K562 (cell line): ENCODE measurements at regions not wholly inside any gene's neighbourhood (a gene's known extent, or its start where the extent isn't known, plus 50 kb on each side); places are given as distances from the start of the nearest gene placed in this dataset.

Experiments
- ATAC-seq: fragments of 200-7000 bp; cut with Tn5 transposase; 3 replicates; pipeline ENCODE4 v1.9.1; 2020; ENCODE audit warnings: moderate library complexity
- BruUV-seq: library from RNA; stranded (reverse); fragments of 400-500 nt; replicated peaks from 2 replicates; lab custom pipeline; 2021; lab: Mats Ljungman, UMichigan
- CTCF ChIA-PET: fragments of 300-600 bp; formaldehyde crosslinking; extraction: SDS; loops from one replicate; lab custom pipeline; 2021; ENCODE audit warnings: low intra/inter-chr PET ratio; lab: Yijun Ruan, JAX
- POLR2A ChIA-PET: fragments of 300-600, 350-650 bp; sonication (Branson Sonifier 250); formaldehyde crosslinking; extraction: SDS; loops from one replicate; lab custom pipeline; 2021; ENCODE audit warnings: antibody characterized with exemption, inconsistent platforms; lab: Yijun Ruan, JAX
- DNase-seq, 4 experiments: peaks; one replicate each; pipeline versions ENCODE4 v3.0.0 to v3.0.0-alpha.2; 2011 to 2018; ENCODE audit warnings: low spot score in 3 of 4, mixed read lengths in 3 of 4; ENCODE audit errors: extremely low read depth in 1 of 4
- FAIRE-seq: peaks from 2 replicates; lab custom pipeline; 2011; peaks lifted over from hg19 to GRCh38; lab: Jason Lieb, UNC
- H2AFZ ChIP-seq: 2 replicates; pipeline ENCODE4 v1.6.0; 2011; ENCODE audit warnings: low read depth, low read length, control low read depth, inconsistent platforms
- H3K27ac ChIP-seq: fragments of 200-600 bp; 3 replicates; pipeline ENCODE4 v1.8.0; 2011; ENCODE audit warnings: low read depth, mild to moderate bottlenecking, control low read depth, inconsistent platforms, low read length, moderate library complexity, mixed read lengths; ENCODE audit errors: extremely low read depth
- H3K27me3 ChIP-seq, 2 experiments: fragments of 300-600 bp in 1 of 2; 2 replicates in 1 of 2; 3 replicates in 1 of 2; pipeline versions ENCODE4 v1.6.0 to v1.8.0; 2011; ENCODE audit warnings: inconsistent platforms in 2 of 2, low read length in 2 of 2, mild to moderate bottlenecking in 1 of 2, mixed read lengths in 1 of 2, moderate library complexity in 1 of 2; ENCODE audit not compliant: control insufficient read depth in 2 of 2, insufficient read depth in 2 of 2
- H3K36me3 ChIP-seq: fragments of 300-600 bp; 3 replicates; pipeline ENCODE4 v1.8.0; 2011; ENCODE audit warnings: mild to moderate bottlenecking, low read length, inconsistent platforms; ENCODE audit not compliant: control insufficient read depth, insufficient read depth
- H3K4me1 ChIP-seq, 2 experiments: fragments of 200-600 bp in 1 of 2; replicated peaks in 1 of 2; 2 replicates in 1 of 2; 3 replicates in 1 of 2; pipeline versions ENCODE4 v1.5.1 to v1.8.0; 2011; ENCODE audit warnings: inconsistent platforms in 2 of 2, low read length in 2 of 2, mild to moderate bottlenecking in 1 of 2, mixed read lengths in 1 of 2, moderate library complexity in 1 of 2; ENCODE audit not compliant: control insufficient read depth in 2 of 2, insufficient read depth in 2 of 2
- H3K4me2 ChIP-seq: 2 replicates; pipeline ENCODE4 v1.6.1; 2011; ENCODE audit warnings: low read length, control low read depth, inconsistent platforms, mixed read lengths; ENCODE audit not compliant: insufficient read depth
- H3K4me3 ChIP-seq: fragments of 200-600 bp; sonication (generic), shearing (Covaris generic); 2 replicates; pipeline ENCODE4 v1.5.1; 2016; ENCODE audit warnings: control low read depth, inconsistent platforms
- H3K79me2 ChIP-seq: fragments of 200-600 bp; 3 replicates; pipeline ENCODE4 v1.8.0; 2011; ENCODE audit warnings: low read length, inconsistent platforms; ENCODE audit not compliant: control insufficient read depth, insufficient read depth
- H3K9ac ChIP-seq, 2 experiments: 2 replicates each; pipeline versions ENCODE4 v1.6.0 to v1.6.1; 2011; ENCODE audit warnings: low read depth in 2 of 2, low read length in 2 of 2, control low read depth in 1 of 2, inconsistent platforms in 1 of 2, mild to moderate bottlenecking in 1 of 2, mixed read lengths in 1 of 2; ENCODE audit not compliant: insufficient read depth in 1 of 2
- H3K9me1 ChIP-seq: one replicate; pipeline ENCODE4 v1.6.0; 2011; ENCODE audit warnings: inconsistent platforms, mild to moderate bottlenecking, low read length, moderate library complexity; ENCODE audit not compliant: control insufficient read depth, insufficient read depth
- H3K9me3 ChIP-seq: replicated peaks from 2 replicates; pipeline ENCODE4 v1.5.1; 2011; ENCODE audit warnings: low read depth, low read length, inconsistent platforms; ENCODE audit not compliant: control insufficient read depth, insufficient read depth
- H4K20me1 ChIP-seq: replicated peaks from 2 replicates; pipeline ENCODE4 v1.6.1; 2011; ENCODE audit warnings: low read length, inconsistent platforms, mixed read lengths; ENCODE audit not compliant: control insufficient read depth, insufficient read depth
- CBX5 ChIP-seq: IDR thresholded peaks from 2 replicates; pipeline ENCODE4 v1.6.1; 2014; ENCODE audit warnings: low read depth, borderline replicate concordance
- CEBPZ ChIP-seq: fragments of 150-350 bp; IDR thresholded peaks from 2 replicates; pipeline ENCODE4 v1.6.1; 2014; ENCODE audit warnings: low read depth, mild to moderate bottlenecking, low read length, borderline replicate concordance
- CTCFL ChIP-seq: IDR thresholded peaks from 2 replicates; pipeline ENCODE4 v1.6.1; 2011; ENCODE audit warnings: borderline replicate concordance, low read depth, mild to moderate bottlenecking, moderate library complexity, low read length; ENCODE audit not compliant: insufficient read depth, poor library complexity, severe bottlenecking
- GATAD2B ChIP-seq: fragments of 450-650 bp; IDR thresholded peaks from 2 replicates; pipeline ENCODE4 v1.6.1; 2017; ENCODE audit warnings: mild to moderate bottlenecking, borderline replicate concordance
- HMG20B ChIP-seq: fragments of 250-450 bp; sonication (Bioruptor Pico); IDR thresholded peaks from 2 replicates; pipeline ENCODE4 v1.5.0; 2021; ENCODE audit warnings: mild to moderate bottlenecking
- NCOA6 ChIP-seq: fragments of 450-650 bp; IDR thresholded peaks from 2 replicates; pipeline ENCODE4 v1.6.1; 2017; ENCODE audit warnings: mild to moderate bottlenecking
- NFXL1 ChIP-seq: fragments of 450-650 bp; formaldehyde crosslinking; IDR thresholded peaks from 2 replicates; pipeline ENCODE4 v1.4.0; 2021; ENCODE audit warnings: mild to moderate bottlenecking
- NR0B1 ChIP-seq: fragments of 450-650 bp; IDR thresholded peaks from one replicate; pipeline ENCODE4 v1.6.1; 2018; ENCODE audit warnings: mild to moderate bottlenecking, moderate library complexity; ENCODE audit not compliant: partially characterized antibody
- RBM17 ChIP-seq: fragments of 200-400 bp; formaldehyde crosslinking; IDR thresholded peaks from 2 replicates; pipeline ENCODE4 v1.6.1; 2017; ENCODE audit warnings: low read depth, mild to moderate bottlenecking, low read length, borderline replicate concordance
- TBP ChIP-seq: optimal IDR thresholded peaks from 2 replicates; pipeline ENCODE3; 2011; ENCODE audit warnings: low read depth, low read length, improper control_type of control experiment
- ZNF518B ChIP-seq: fragments of 250-450 bp; sonication (Bioruptor Pico); IDR thresholded peaks from 2 replicates; pipeline ENCODE4 v1.5.0; 2021; ENCODE audit warnings: mild to moderate bottlenecking, moderate library complexity
- WGBS: fragments of 100-300 bp; shearing (Covaris generic); methylation state at CpG from one replicate; pipeline ENCODE4 v1.1.6; 2016; ENCODE audit warnings: low coverage, mixed read lengths; ENCODE audit not compliant: insufficient coverage; ENCODE audit errors: missing lambda C conversion rate; 5-methylcytosine and 5-hydroxymethylcytosine counted together
- in situ Hi-C: fragments of 300-500 bp; cut with MboI; formaldehyde crosslinking; loops from 4 replicates; pipeline ENCODE4 v1.15.0; 2018; ENCODE audit warnings: inconsistent platforms, mixed read lengths
- intact Hi-C: fragments of 100-400 bp; cut with micrococcal nuclease; formaldehyde crosslinking; loops from 2 replicates; pipeline ENCODE4 v1.14.2; 2022

GRCh38 chr6:53975941-53976615 lies 135.2 kb upstream of the MLIP start:
- CTCF ChIA-PET: interaction anchor here (0.6 kb wide), 1 partner anchor 248 kb away, joined by 4 read pairs; no protein-coding TSS in a partner anchor
- Histone ChIP-seq H3K9me1 (no peaks in the 10 kb centered on the region), H4K20me1 (no peaks in the 10 kb centered on the region), H3K4me2 (no peak overlapping the region), H3K9me3 (no peaks in the 10 kb centered on the region), H3K4me1 (no peaks in the 10 kb centered on the region), H3K27me3 (no peaks in the 10 kb centered on the region), H3K4me3 (no peak overlapping the region), H3K9ac (no peak overlapping the region), H2AFZ (no peak overlapping the region), H3K36me3 (no peaks in the 10 kb centered on the region), H3K27ac (no peak overlapping the region), H3K79me2 (no peaks in the 10 kb centered on the region)
- FAIRE-seq: no peak
- intact Hi-C loops: no loop called here
- WGBS: 0% methylated on average over 3 of the region's 3 CpGs
- POLR2A ChIA-PET: no interaction called here
- no peak for ATAC-seq
- DNase-seq: no peak
- no TSS peak for BruUV-seq
- in situ Hi-C loops: no loop called here
- TF ChIP-seq NR0B1: no peak
- TF ChIP-seq NFXL1 (CRISPR knock-in tag): no peak
- TF ChIP-seq TBP: no peak
- no peak for TF ChIP-seq CTCFL
- TF ChIP-seq RBM17: no peak
- no peak for TF ChIP-seq NCOA6
- no peak for TF ChIP-seq CEBPZ
- TF ChIP-seq HMG20B: no peak
- TF ChIP-seq ZNF518B: no peak
- no peak for TF ChIP-seq GATAD2B
- TF ChIP-seq CBX5: no peak
